HG03095 (cell line): ENCODE measurements at regions not wholly inside any gene's neighbourhood (a gene's known extent, or its start where the extent isn't known, plus 50 kb on each side); places are given as distances from the start of the nearest gene placed in this dataset.
"Not testable (repeated sequence)": the region's sequence is repeated elsewhere in the genome, so short reads cannot be mapped to it uniquely, and the experiment has no call there.

Source experiments
- ATAC-seq: cut with Tn5 transposase; IDR thresholded peaks from one replicate; pipeline ENCODE4 v1.9.1; 2021; ENCODE audit warnings: moderate library complexity; ENCODE audit not compliant: unreplicated experiment

DNA sequence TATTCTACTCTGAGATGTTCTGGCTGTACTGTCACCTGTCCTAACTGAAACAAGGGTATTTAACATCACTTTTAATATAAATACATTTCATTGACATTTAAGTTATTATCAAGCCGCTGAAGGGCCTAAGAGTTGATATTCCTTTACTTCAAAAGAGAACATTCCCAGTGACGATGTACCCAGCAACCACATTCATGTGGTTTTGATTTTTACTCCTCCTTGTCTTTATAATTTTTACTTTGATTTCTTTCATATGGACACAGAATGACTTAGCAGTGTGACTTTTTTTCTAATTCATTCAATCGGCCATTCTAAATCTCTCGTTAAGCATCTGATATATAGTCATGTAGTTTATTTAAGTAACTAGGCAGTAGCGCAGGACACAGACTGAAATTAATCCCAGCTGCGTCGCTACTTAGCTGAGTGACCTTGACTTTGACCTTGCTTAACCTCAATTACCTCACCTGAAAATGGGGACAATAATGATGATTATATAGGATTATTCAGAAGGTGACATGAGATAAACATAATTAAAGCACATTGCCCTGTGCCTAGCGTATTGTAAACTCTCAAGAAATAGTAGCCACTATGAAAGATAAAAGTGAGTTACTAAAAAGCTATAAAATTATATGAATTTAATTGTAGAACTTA is 476.6 kb downstream of the SETD4 start:
- no peak for ATAC-seq

- ATAC-seq = no peak
Measured at GRCh38 chr21:35582731-35583130, 477.6 kb downstream of the SETD4 start.

DNA sequence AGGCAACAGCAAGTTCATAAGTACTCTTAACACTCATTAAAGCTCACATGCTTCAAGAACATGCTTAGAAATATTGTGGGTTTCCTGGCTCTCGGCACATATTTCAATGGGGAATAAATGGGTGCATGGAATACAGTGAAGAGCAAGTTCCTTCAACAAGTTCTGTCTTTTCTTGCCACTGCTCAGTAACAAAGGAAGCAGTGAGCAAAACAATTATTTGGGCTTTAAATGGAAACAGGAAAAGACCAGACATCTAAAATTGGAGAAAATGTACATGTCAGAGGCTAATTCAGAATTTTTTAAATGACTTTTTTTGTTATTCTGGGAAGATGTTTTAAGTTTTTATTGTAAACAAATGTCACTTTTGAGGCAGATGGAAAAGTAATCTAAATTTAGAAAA is 478.7 kb downstream of the SETD4 start:
- ATAC-seq = no peak

GRCh38 chr21:35579520-35580293 is 480.6 kb downstream of the SETD4 start:
- no peak for ATAC-seq

DNA sequence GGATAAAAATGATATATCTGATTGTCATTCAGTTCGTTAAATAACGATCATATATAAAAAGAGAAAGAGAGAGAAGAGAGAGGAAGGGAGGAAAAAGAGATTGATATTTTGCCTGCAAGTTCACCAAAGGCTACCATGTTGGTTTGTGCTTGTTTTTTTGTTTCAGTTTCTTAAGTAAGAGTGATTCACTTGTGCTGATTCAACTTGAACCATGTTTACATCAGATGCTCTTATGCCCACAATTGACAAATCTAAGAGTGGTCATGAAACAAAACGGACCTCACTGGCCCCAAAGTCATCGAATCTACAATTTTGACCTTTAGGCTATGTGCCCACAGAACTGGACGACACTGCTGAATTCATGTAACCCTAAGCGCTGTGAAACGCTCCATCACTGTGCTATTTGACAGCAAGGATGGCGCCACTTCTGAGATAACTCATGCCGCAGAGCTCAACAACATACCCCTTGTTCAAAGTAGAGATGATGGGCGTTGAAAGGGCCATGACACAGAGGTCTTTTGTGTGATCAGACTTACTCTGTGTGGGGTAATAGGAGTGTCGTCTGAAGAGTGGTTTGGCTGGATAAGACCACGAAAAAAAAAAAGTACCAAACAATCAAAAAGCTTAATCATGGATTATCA is 481.4 kb downstream of the SETD4 start:
- ATAC-seq = no peak

GRCh38 chr21:35578347-35578782 is 482.0 kb downstream of the SETD4 start:
- no peak for ATAC-seq

DNA sequence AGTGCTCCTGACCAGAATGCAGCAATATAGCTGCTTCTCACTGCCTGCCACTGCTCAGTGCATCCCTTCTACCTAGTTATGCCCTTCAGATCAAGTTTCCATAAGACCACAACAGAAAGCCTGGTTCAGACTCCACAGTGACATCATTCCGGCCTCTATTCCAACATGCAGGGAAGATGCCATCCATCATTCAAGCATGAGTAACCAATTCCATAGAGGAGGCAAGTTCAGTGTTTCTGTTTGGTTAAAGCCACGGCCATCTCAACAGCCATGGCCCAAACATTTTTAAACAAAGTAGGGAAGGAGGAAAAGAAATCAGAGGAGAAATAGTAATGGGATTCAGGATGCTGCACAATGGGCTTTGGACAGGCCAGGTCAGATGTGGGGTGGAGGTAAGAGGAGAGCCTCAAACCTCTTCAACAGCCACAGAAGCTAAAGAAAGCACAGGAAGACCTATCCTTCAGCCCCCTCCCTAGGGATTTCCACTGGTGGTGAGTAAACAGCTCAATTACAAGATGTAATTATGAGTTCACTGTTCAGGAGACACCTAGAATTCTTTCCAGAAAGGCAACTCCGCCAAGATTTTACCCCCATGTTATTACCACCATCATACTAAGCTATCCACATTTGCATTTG is 484.9 kb downstream of the SETD4 start:
- no peak for ATAC-seq

- ATAC-seq = no peak
Measured at GRCh38 chr21:35573472-35574374, 486.6 kb downstream of the SETD4 start.

- no peak for ATAC-seq
Measured at GRCh38 chr21:35571910-35572309, 488.4 kb downstream of the SETD4 start.

DNA sequence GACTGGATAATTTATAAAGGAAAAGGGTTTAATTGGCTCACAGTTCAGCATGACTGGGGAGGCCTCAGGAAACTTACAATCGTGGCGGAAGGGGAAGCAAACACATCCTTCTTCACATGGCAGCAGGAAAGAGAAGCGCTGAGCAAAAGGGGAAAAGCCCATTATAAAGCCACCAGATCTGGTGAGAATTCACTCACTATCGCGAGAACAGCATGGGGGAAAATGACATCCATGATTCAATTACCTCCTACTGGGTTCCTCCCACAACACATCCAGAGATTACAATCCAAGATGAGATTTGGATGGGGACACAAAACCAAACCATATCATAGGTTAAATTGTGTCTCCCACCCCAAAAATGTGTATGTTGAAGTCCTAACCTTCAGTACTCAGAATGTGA is 491.7 kb downstream of the SETD4 start:
- ATAC-seq = no peak

DNA sequence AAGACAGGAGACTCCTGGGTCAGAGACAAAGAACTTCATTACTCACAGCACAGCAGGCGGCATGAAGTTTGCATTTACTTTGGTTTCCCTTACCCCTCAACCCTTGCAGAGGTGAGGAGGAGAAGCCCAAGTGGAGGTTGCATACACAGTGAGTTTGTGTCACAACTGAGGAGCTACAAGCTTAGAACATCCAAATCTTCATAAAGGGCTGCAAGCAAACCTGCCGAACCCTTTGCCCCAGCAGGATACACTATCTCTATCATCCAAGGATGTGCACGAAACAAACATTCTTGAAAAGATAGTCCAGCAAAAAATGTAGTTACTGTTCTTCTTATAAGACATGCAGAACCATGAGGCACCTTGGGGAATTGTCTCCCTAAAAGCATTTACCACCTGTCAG is 493.5 kb downstream of the SETD4 start:
- ATAC-seq = no peak

GRCh38 chr21:35565204-35565611 is 495.1 kb downstream of the SETD4 start:
- no peak for ATAC-seq

GRCh38 chr21:35563885-35564451 is 496.4 kb downstream of the SETD4 start:
- no peak for ATAC-seq

DNA sequence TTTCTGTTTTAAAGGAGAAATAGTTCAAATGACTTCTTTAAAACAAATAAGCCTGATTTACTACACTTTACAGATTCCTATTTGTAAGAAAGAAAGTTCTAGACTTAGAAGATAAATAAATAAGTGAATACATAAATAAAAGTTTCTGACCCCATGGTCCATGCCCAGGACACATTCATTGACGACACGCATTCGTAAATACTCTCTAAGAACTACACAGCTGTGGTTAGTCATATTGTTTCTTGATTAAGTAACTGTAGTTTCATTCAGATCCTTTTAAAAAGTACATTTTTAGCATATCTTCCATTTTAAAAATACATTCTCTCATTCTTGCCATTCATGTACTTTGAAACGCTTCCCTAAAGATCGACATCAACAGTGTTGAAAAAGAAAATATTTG is 497.4 kb downstream of the SETD4 start:
- ATAC-seq = no peak

DNA sequence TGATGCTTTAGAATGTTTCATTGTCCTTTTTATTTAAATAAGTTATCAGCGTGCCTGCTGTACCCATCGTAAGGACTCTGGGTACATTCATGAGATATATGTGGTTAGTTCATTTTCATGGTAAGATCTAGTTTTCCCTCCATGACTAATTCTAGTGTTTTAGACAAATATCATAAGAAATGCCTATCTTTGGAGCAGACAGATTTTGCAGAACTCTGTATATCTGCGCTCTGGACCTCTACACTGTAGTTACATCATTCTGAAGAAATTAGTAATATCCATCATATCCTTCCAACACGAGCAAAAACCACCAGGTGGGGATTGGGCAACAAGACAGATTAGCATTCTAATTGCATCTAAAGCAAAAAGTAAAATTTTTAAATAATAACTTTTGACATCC is 499.2 kb downstream of the SETD4 start:
- ATAC-seq = no peak

- ATAC-seq = no peak
Measured at GRCh38 chr21:35559829-35560225, 500.5 kb downstream of the SETD4 start.

- ATAC-seq = no peak
Measured at GRCh38 chr21:35559128-35559828, 501.0 kb downstream of the SETD4 start.

DNA sequence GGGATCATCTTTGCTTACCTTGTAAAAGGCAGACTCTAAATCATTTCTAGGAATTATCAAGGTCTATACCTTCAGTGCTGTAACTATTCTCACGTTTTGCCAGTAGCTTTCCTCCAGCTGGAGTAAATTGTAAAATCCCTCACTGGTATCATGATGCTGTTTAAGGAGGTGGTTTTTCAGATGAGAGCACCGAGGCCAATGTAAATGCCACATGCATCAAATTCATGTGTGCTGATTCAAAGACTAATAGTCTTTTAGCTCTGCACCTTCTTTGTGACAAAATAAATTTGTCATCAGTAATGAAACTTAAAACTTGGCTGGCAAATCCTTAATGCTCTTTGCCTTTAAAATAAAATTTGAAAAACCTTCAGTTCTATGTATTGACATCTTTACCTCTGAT is 503.8 kb downstream of the SETD4 start:
- ATAC-seq = no peak

GRCh38 chr21:35552483-35552882 is 503.4 kb upstream of the RUNX1 start:
- ATAC-seq = not testable (repeated sequence)
